ENCODE measurements at regions not wholly inside any gene's neighbourhood (a gene's known extent, or its start where the extent isn't known, plus 50 kb on each side); places are given as distances from the start of the nearest gene placed in this dataset.

DNA sequence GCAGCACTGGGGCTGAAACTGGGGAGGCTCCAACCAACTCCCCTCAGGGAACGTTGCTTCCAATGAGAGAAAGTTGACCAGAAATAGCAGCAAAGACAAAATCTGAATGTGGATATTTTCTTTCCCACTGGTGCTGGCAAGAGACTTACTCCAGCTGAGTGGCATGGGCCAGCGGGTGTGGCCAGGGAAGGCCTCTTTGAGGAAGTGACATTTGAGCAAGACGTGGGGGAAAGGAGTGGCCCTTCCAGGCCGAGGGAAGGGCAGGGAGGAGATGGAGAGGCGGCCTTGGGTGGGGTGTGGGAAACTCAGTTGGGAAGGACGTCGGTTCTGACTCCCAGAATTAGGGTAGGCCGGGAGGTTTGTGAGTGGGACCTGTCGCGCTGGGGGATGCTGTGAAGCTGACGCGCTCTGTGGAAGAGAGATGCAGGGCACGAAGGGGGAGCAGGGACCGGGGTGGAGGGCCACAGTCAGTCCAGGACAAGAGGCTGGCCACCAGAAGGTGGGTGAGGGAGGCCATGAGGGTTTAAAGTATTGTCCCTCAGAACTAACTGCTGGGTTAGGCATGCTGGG is 96.7 kb upstream of the IKZF1 start:
- 63 to 72% methylated on average over 9 to 14 of the region's 14 CpGs for WGBS, 2 donors (ENCODE audit: low coverage in 1 of 2)
- no peak overlapping the region for H3K27ac ChIP-seq
- ATAC-seq: no peak
- no peak overlapping the region for H3K4me3 ChIP-seq
- H3K9me3 ChIP-seq: no peaks in the 10 kb centered on the region
- peaks cover 14% of the 10 kb centered on the region for H3K27me3 ChIP-seq
- no peaks in the 10 kb centered on the region for H3K4me1 ChIP-seq
- H3K36me3 ChIP-seq: no peaks in the 10 kb centered on the region
- TF ChIP-seq POLR2A (IDR thresholded peaks at IDR 0.05) (no peak), EP300 (IDR thresholded peaks at IDR 0.05) (no peak), POLR2AphosphoS5 (IDR thresholded peaks at IDR 0.05) (no peak)
- TF ChIP-seq, protein P1, sequence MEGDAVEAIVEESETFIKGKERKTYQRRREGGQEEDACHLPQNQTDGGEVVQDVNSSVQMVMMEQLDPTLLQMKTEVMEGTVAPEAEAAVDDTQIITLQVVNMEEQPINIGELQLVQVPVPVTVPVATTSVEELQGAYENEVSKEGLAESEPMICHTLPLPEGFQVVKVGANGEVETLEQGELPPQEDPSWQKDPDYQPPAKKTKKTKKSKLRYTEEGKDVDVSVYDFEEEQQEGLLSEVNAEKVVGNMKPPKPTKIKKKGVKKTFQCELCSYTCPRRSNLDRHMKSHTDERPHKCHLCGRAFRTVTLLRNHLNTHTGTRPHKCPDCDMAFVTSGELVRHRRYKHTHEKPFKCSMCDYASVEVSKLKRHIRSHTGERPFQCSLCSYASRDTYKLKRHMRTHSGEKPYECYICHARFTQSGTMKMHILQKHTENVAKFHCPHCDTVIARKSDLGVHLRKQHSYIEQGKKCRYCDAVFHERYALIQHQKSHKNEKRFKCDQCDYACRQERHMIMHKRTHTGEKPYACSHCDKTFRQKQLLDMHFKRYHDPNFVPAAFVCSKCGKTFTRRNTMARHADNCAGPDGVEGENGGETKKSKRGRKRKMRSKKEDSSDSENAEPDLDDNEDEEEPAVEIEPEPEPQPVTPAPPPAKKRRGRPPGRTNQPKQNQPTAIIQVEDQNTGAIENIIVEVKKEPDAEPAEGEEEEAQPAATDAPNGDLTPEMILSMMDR (IDR thresholded peaks at IDR 0.05): no peak

DNA sequence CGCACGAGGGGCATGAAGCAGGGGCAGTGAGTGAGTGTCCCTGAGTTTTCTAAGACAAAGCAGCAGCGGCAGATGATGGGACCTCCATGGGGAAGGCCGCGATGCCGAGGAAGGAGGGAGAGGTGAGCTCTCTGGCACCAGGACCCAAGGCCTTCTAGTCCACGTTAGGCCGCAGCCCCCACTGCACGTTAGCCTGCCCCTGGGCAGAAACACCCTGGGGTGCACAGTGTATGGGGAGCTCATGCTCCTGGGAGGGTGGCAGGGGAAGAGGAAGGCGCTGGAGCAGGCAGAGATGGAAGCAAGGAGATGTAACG is 97.3 kb upstream of the IKZF1 start:
- 91% methylated on average over 8 of the region's 11 CpGs; no CpG with 5 or more reads in 1 of the 2 donors for WGBS, 2 donors (ENCODE audit: low coverage in 1 of 2)
- Histone ChIP-seq H3K27ac (no peak overlapping the region), H3K27me3 (peaks cover 14% of the 10 kb centered on the region), H3K9me3 (no peaks in the 10 kb centered on the region), H3K4me3 (no peak overlapping the region), H3K36me3 (no peaks in the 10 kb centered on the region), H3K4me1 (no peaks in the 10 kb centered on the region)
- TF ChIP-seq EP300 (IDR thresholded peaks at IDR 0.05) (no peak), POLR2A (IDR thresholded peaks at IDR 0.05) (no peak), POLR2AphosphoS5 (IDR thresholded peaks at IDR 0.05) (no peak)
- TF ChIP-seq, protein P1 (IDR thresholded peaks at IDR 0.05): no peak
- ATAC-seq: no peak

DNA sequence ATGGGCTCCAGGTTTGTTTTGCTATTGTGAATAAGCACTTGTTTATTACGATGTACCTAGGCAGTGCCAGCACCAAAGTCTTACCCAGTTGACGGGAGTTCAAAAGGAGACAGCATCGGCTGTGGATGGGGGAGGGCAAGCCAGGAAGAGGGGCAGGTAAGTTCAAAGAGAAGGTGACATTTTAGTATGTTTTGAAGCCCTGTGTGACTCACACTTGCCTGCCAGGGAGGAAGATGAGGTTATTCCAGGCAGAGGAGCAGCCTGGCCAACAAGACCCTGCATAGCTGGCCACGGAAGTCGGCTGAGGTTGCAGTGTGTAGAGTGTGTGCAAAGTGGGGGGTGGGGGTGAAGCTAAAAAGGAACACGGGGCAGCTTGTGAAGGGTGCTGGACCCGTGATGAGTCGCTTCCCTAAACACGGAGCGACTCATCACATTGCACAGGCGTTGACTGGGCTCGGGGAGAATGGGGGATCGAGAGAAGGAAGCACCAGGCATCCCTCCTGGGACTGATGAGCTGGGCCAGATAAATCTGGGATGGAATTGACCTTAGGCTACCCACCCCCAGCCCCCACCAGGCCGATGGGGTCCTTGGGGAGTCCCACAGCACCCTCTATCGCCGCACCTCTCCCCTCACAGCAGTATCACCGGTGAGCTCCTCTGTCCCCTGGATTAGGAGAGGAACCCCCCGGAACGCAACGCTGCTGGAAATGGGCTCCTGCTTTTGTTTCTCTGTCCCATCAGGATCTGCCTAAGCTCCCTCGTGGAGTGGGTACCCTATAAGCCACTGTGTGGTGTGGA is 97.9 kb upstream of the IKZF1 start:
- Histone ChIP-seq H3K9me3 (no peaks in the 10 kb centered on the region), H3K4me1 (no peaks in the 10 kb centered on the region), H3K4me3 (no peak overlapping the region), H3K27ac (no peak overlapping the region), H3K27me3 (peaks cover 14% of the 10 kb centered on the region), H3K36me3 (no peaks in the 10 kb centered on the region)
- ATAC-seq: no peak
- TF ChIP-seq, protein P1 (IDR thresholded peaks at IDR 0.05): no peak
- TF ChIP-seq POLR2AphosphoS5 (IDR thresholded peaks at IDR 0.05) (no peak), POLR2A (IDR thresholded peaks at IDR 0.05) (no peak), EP300 (IDR thresholded peaks at IDR 0.05) (no peak)
- WGBS, 2 donors (ENCODE audit: low coverage in 1 of 2): 61 to 87% methylated on average over 3 to 6 of the region's 21 CpGs

DNA sequence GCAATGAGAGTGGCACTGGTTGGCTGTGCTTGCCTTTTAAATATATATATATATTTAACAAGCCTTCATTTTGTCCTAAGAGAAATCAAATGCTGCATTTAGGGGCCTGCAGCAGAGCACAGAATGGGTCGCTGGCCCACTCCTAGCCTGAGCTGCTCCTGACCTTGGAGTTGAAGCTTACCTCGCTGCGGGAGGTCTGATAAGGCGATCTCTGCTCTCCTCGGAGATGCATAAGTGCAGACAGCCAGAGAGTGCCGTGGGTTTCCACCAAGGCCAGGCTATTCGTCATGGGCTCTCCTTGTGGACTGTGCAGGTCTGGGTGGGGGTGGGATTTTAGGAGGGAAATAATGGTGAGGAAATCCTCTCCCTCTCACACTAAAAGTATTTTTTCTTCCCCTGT is 99.5 kb upstream of the IKZF1 start:
- no peak for TF ChIP-seq POLR2AphosphoS5 (IDR thresholded peaks at IDR 0.05)
- TF ChIP-seq, protein P1 (IDR thresholded peaks at IDR 0.05): no peak
- no peak for TF ChIP-seq EP300 (IDR thresholded peaks at IDR 0.05)
- TF ChIP-seq POLR2A (IDR thresholded peaks at IDR 0.05): no peak
- Histone ChIP-seq H3K4me1 (no peaks in the 10 kb centered on the region), H3K9me3 (no peaks in the 10 kb centered on the region), H3K27ac (no peak overlapping the region), H3K27me3 (peaks cover 14% of the 10 kb centered on the region), H3K36me3 (no peaks in the 10 kb centered on the region), H3K4me3 (no peak overlapping the region)
- 67 to 100% methylated on average over 1 to 2 of the region's 7 CpGs for WGBS, 2 donors (ENCODE audit: low coverage in 1 of 2)
- ATAC-seq: no peak

DNA sequence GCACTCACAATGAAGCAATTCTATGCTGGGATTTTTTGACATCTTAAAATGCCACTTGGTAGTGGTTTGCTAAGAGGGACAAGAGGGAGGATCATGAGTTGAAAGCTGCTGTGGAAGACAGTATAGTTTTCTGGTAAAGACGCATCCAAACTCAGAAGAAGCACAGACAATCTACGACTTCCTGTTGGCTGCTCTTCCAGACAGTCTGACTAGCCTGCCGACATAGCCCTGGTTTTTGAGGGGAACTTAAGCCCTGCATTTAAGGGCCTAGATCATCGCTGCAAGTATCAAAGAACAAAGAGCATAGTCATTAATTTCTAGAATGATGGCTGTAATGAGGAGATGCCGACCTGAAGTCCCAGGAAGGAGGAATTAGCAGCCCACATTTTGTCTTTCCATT is 99.9 kb upstream of the IKZF1 start:
- Histone ChIP-seq H3K4me3 (no peak overlapping the region), H3K9me3 (no peaks in the 10 kb centered on the region), H3K27ac (no peak overlapping the region), H3K4me1 (no peaks in the 10 kb centered on the region), H3K27me3 (peaks cover 14% of the 10 kb centered on the region), H3K36me3 (no peaks in the 10 kb centered on the region)
- no peak for ATAC-seq
- TF ChIP-seq, protein P1 (IDR thresholded peaks at IDR 0.05): no peak
- TF ChIP-seq EP300 (IDR thresholded peaks at IDR 0.05): no peak
- no peak for TF ChIP-seq POLR2AphosphoS5 (IDR thresholded peaks at IDR 0.05)
- no peak for TF ChIP-seq POLR2A (IDR thresholded peaks at IDR 0.05)
- 36 to 60% methylated on average over 5 of the region's 5 CpGs for WGBS, 2 donors (ENCODE audit: low coverage in 1 of 2)
